ENCODE measurements at regions not wholly inside any gene's neighbourhood (a gene's known extent, or its start where the extent isn't known, plus 50 kb on each side); places are given as distances from the start of the nearest gene placed in this dataset.
"Not testable (repeated sequence)": the region's sequence is repeated elsewhere in the genome, so short reads cannot be mapped to it uniquely, and the experiment has no call there.

DNA sequence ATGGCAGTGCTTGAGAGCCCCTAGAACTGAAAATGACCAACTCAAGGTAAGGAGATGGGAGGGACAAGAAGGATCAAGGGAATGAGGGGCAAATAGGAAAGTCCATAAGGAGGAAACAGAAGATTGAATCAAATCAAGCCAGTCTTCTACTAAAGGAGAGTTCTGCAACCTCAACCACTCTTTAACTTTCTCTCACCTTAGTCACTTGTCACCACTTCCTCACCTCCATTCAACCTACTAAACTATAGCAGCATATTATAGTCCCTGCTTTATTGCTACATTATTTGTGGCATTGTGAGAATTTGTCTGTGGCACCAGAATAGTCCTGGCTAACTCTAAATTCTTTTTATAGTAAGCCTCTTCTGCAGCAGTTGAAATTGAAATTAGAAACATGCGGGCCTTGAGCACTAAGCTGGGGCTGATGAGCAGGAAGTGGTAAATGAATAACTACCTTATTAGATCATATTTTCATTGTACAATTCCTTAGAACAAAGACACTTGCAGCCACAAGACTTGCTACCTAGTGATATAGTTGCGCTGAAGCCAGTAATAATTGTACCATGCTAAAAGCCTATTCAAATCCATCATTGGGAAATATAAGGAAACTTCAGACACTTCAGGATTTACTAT is 336.9 kb downstream of the ZNF674 start:
- H3K4me3 Mint-ChIP-seq (ENCODE audit: unreplicated experiment) = no peak overlapping the region
- no peak overlapping the region for H3K27ac Mint-ChIP-seq (ENCODE audit: unreplicated experiment)
- H3K36me3 Mint-ChIP-seq (ENCODE audit: unreplicated experiment) = no peaks in the 10 kb centered on the region
- TF ChIP-seq, protein P1, sequence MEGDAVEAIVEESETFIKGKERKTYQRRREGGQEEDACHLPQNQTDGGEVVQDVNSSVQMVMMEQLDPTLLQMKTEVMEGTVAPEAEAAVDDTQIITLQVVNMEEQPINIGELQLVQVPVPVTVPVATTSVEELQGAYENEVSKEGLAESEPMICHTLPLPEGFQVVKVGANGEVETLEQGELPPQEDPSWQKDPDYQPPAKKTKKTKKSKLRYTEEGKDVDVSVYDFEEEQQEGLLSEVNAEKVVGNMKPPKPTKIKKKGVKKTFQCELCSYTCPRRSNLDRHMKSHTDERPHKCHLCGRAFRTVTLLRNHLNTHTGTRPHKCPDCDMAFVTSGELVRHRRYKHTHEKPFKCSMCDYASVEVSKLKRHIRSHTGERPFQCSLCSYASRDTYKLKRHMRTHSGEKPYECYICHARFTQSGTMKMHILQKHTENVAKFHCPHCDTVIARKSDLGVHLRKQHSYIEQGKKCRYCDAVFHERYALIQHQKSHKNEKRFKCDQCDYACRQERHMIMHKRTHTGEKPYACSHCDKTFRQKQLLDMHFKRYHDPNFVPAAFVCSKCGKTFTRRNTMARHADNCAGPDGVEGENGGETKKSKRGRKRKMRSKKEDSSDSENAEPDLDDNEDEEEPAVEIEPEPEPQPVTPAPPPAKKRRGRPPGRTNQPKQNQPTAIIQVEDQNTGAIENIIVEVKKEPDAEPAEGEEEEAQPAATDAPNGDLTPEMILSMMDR (IDR thresholded peaks at IDR 0.05) = no peak
- peaks cover 4% of the 10 kb centered on the region for H3K9me3 Mint-ChIP-seq (ENCODE audit: unreplicated experiment)
- no peaks in the 10 kb centered on the region for H3K27me3 Mint-ChIP-seq (ENCODE audit: unreplicated experiment)
- no peak for DNase-seq (ENCODE audit: extremely low spot score, unreplicated experiment)
- peaks cover 14% of the 10 kb centered on the region for H3K4me1 Mint-ChIP-seq (ENCODE audit: unreplicated experiment)

DNA sequence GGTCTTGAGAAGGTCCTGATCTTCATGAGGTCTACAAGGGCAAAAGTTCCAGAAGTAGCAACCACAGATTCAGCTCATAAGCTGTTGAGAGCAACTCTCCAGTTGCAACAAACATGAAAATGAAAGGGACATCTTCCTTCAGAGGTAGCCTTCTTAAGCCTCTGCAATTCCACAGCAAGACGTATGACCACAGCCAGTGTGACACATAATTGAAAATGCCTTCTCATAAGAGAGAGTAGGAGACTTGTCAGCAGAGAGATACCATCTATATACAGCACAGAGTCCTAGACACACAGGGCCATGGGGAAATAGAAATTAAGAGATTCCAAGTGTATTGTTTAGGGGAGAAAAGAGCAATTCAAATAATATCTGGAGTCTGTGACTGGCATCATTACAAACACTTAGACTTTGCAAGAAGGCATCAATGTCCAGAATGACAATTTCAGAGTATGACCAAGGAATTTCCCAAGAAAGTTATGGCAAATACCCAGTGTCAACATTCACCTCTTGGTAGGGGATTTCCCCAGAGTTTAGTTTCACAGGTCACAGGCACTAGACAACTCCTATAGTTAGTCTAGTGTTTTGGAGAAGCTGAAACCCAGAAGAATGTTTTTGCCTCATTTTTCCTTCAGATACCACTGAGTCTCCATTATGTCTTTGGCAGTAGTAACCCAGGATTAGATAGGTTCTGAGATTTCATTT is 340.3 kb downstream of the ZNF674 start:
- TF ChIP-seq, protein P1 (IDR thresholded peaks at IDR 0.05) = no peak
- Mint-ChIP-seq H3K36me3 (ENCODE audit: unreplicated experiment) (no peaks in the 10 kb centered on the region), H3K4me3 (ENCODE audit: unreplicated experiment) (no peak overlapping the region), H3K9me3 (ENCODE audit: unreplicated experiment) (peaks cover 4% of the 10 kb centered on the region), H3K27me3 (ENCODE audit: unreplicated experiment) (no peaks in the 10 kb centered on the region), H3K4me1 (ENCODE audit: unreplicated experiment) (peaks cover 20% of the 10 kb centered on the region), H3K27ac (ENCODE audit: unreplicated experiment) (no peak overlapping the region)
- DNase-seq (ENCODE audit: extremely low spot score, unreplicated experiment) = no peak

- H3K9me3 Mint-ChIP-seq (ENCODE audit: unreplicated experiment) = peaks cover 8% of the 10 kb centered on the region
- TF ChIP-seq, protein P1 (IDR thresholded peaks at IDR 0.05) = no peak
- DNase-seq (ENCODE audit: extremely low spot score, unreplicated experiment) = no peak
- no peaks in the 10 kb centered on the region for H3K27me3 Mint-ChIP-seq (ENCODE audit: unreplicated experiment)
- H3K4me3 Mint-ChIP-seq (ENCODE audit: unreplicated experiment) = no peak overlapping the region
- H3K27ac Mint-ChIP-seq (ENCODE audit: unreplicated experiment) = no peak overlapping the region
- no peaks in the 10 kb centered on the region for H3K36me3 Mint-ChIP-seq (ENCODE audit: unreplicated experiment)
- peaks cover 9% of the 10 kb centered on the region for H3K4me1 Mint-ChIP-seq (ENCODE audit: unreplicated experiment)
These were observed 342.3 kb downstream of the ZNF674 start for GRCh38 chrX:46202733-46203514.

DNA sequence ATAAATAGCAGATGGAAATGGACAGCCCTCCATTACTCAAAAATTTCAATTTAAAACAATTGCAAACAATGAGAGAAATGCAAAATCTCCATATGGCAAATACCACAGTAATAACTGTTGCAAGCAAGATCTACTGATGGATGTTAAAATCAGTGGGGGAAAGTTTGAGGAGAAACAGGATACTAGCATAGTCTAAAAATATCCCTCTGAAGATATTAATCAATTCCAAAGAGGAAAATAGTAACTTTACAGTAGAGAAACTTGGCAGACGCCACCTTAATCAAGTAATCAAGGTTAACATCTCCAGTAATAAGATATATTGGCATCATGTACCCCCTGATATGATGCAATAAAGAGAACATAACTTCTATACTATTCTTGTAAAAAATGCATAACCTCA is 344.8 kb downstream of the ZNF674 start:
- Mint-ChIP-seq H3K4me3 (ENCODE audit: unreplicated experiment) (no peak overlapping the region), H3K4me1 (ENCODE audit: unreplicated experiment) (peaks cover 9% of the 10 kb centered on the region), H3K36me3 (ENCODE audit: unreplicated experiment) (no peaks in the 10 kb centered on the region), H3K27me3 (ENCODE audit: unreplicated experiment) (no peaks in the 10 kb centered on the region), H3K27ac (ENCODE audit: unreplicated experiment) (no peak overlapping the region), H3K9me3 (ENCODE audit: unreplicated experiment) (peaks cover 10% of the 10 kb centered on the region)
- TF ChIP-seq, protein P1 (IDR thresholded peaks at IDR 0.05) = no peak
- DNase-seq (ENCODE audit: extremely low spot score, unreplicated experiment) = no peak

- no peak for DNase-seq (ENCODE audit: extremely low spot score, unreplicated experiment)
- peaks cover 9% of the 10 kb centered on the region for H3K4me1 Mint-ChIP-seq (ENCODE audit: unreplicated experiment)
- peaks cover 4% of the 10 kb centered on the region for H3K36me3 Mint-ChIP-seq (ENCODE audit: unreplicated experiment)
- TF ChIP-seq, protein P1 (IDR thresholded peaks at IDR 0.05) = no peak
- peaks cover 19% of the 10 kb centered on the region for H3K9me3 Mint-ChIP-seq (ENCODE audit: unreplicated experiment)
- no peak overlapping the region for H3K27ac Mint-ChIP-seq (ENCODE audit: unreplicated experiment)
- no peak overlapping the region for H3K4me3 Mint-ChIP-seq (ENCODE audit: unreplicated experiment)
- H3K27me3 Mint-ChIP-seq (ENCODE audit: unreplicated experiment) = no peaks in the 10 kb centered on the region
These were observed 346.4 kb downstream of the ZNF674 start for GRCh38 chrX:46198858-46199257.

- not testable (repeated sequence) for H3K36me3 Mint-ChIP-seq (ENCODE audit: unreplicated experiment); H3K4me1 Mint-ChIP-seq (ENCODE audit: unreplicated experiment)
- H3K9me3 Mint-ChIP-seq (ENCODE audit: unreplicated experiment) = peaks cover 14% of the 10 kb centered on the region
These were observed 358.5 kb downstream of the ZNF674 start for GRCh38 chrX:46186811-46187106.

More at GRCh38 chrX:46186811-46187106, 358.5 kb downstream of the ZNF674 start:
- DNase-seq (ENCODE audit: extremely low spot score, unreplicated experiment); H3K27ac Mint-ChIP-seq (ENCODE audit: unreplicated experiment); H3K27me3 Mint-ChIP-seq (ENCODE audit: unreplicated experiment); H3K4me3 Mint-ChIP-seq (ENCODE audit: unreplicated experiment): not testable (repeated sequence)
